NB4 (cell line): ENCODE measurements at regions not wholly inside any gene's neighbourhood (a gene's known extent, or its start where the extent isn't known, plus 50 kb on each side); places are given as distances from the start of the nearest gene placed in this dataset.

Experiments used
- CTCF ChIP-seq: IDR thresholded peaks from one replicate; pipeline ENCODE4 v1.5.1; 2012; ENCODE audit warnings: low read depth, low read length
- MAX ChIP-seq: IDR thresholded peaks from 2 replicates; pipeline ENCODE4 v1.6.1; 2011; ENCODE audit warnings: low read depth, low read length
- MYC ChIP-seq: IDR thresholded peaks from 2 replicates; pipeline ENCODE4 v1.6.1; 2011; ENCODE audit warnings: low read depth, low read length
- POLR2A ChIP-seq: IDR thresholded peaks from 2 replicates; pipeline ENCODE4 v1.6.1; 2011; ENCODE audit warnings: mild to moderate bottlenecking; ENCODE audit not compliant: insufficient read length; ENCODE audit errors: extremely low read depth

- no peak for TF ChIP-seq POLR2A
- TF ChIP-seq MYC = no peak
- TF ChIP-seq CTCF = no peak
- TF ChIP-seq MAX = no peak
These were observed 98.7 kb downstream of the COPS8 start for GRCh38 chr2:237184192-237184918.
